ENCODE measurements at regions not wholly inside any gene's neighbourhood (a gene's known extent, or its start where the extent isn't known, plus 50 kb on each side); places are given as distances from the start of the nearest gene placed in this dataset.

DNA sequence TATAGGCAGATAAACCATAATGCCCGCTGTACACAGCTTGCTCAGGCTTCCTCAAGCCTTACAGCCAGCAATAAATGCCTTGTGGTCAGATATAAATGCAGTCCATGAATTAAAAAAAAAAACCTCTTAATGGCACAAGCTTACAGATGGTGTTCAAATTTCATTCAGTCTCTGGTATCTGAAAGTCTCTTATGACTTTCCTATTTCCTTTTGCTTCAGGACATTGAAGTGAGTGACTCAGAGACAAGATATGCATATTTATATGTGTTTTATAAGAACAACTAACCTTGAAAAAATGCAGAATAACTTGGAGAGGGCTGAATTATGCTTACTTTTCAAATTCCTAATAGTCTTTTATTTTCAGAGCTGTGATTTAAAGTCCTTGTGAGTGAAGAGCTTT lies 426.9 kb upstream of the MIS18BP1 start:
- H3K9ac ChIP-seq (ENCODE audit: low read length): no peak overlapping the region
- no peaks in the 10 kb centered on the region for H3K27me3 ChIP-seq (ENCODE audit: insufficient read depth, low read depth, low read length)
- H3F3A ChIP-seq (ENCODE audit: insufficient read depth, low read length, poor library complexity, severe bottlenecking): no peaks in the 10 kb centered on the region
- no peaks in the 10 kb centered on the region for H3K9me2 ChIP-seq (ENCODE audit: insufficient read depth, low read length)
- H3K4me3 ChIP-seq (ENCODE audit: low read length): no peak overlapping the region
- H3K9me3 ChIP-seq (ENCODE audit: low read length): no peaks in the 10 kb centered on the region
- no peak overlapping the region for H2AFZ ChIP-seq (ENCODE audit: low read depth, low read length)
- H3K27ac ChIP-seq (ENCODE audit: low read length): no peak overlapping the region
- TF ChIP-seq, protein P1, sequence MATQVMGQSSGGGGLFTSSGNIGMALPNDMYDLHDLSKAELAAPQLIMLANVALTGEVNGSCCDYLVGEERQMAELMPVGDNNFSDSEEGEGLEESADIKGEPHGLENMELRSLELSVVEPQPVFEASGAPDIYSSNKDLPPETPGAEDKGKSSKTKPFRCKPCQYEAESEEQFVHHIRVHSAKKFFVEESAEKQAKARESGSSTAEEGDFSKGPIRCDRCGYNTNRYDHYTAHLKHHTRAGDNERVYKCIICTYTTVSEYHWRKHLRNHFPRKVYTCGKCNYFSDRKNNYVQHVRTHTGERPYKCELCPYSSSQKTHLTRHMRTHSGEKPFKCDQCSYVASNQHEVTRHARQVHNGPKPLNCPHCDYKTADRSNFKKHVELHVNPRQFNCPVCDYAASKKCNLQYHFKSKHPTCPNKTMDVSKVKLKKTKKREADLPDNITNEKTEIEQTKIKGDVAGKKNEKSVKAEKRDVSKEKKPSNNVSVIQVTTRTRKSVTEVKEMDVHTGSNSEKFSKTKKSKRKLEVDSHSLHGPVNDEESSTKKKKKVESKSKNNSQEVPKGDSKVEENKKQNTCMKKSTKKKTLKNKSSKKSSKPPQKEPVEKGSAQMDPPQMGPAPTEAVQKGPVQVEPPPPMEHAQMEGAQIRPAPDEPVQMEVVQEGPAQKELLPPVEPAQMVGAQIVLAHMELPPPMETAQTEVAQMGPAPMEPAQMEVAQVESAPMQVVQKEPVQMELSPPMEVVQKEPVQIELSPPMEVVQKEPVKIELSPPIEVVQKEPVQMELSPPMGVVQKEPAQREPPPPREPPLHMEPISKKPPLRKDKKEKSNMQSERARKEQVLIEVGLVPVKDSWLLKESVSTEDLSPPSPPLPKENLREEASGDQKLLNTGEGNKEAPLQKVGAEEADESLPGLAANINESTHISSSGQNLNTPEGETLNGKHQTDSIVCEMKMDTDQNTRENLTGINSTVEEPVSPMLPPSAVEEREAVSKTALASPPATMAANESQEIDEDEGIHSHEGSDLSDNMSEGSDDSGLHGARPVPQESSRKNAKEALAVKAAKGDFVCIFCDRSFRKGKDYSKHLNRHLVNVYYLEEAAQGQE (IDR thresholded peaks at IDR 0.05; ENCODE audit: borderline replicate concordance): no peak
- TF ChIP-seq MXI1 (conservative IDR thresholded peaks at IDR 0.05; ENCODE audit: poor library complexity, severe bottlenecking) (no peak), TAF1 (IDR thresholded peaks at IDR 0.05; ENCODE audit: low read depth) (no peak), RAD21 (conservative IDR thresholded peaks at IDR 0.05) (no peak), SMC3 (conservative IDR thresholded peaks at IDR 0.05; ENCODE audit: poor library complexity) (no peak), EP300 (conservative IDR thresholded peaks at IDR 0.05; ENCODE audit: poor library complexity, severe bottlenecking) (no peak), EZH2 (IDR thresholded peaks at IDR 0.05; ENCODE audit: borderline replicate concordance, insufficient read depth, low read length, poor library complexity, severe bottlenecking) (no peak), POLR2AphosphoS5 (IDR thresholded peaks at IDR 0.05) (no peak)
- TF ChIP-seq, protein P2, sequence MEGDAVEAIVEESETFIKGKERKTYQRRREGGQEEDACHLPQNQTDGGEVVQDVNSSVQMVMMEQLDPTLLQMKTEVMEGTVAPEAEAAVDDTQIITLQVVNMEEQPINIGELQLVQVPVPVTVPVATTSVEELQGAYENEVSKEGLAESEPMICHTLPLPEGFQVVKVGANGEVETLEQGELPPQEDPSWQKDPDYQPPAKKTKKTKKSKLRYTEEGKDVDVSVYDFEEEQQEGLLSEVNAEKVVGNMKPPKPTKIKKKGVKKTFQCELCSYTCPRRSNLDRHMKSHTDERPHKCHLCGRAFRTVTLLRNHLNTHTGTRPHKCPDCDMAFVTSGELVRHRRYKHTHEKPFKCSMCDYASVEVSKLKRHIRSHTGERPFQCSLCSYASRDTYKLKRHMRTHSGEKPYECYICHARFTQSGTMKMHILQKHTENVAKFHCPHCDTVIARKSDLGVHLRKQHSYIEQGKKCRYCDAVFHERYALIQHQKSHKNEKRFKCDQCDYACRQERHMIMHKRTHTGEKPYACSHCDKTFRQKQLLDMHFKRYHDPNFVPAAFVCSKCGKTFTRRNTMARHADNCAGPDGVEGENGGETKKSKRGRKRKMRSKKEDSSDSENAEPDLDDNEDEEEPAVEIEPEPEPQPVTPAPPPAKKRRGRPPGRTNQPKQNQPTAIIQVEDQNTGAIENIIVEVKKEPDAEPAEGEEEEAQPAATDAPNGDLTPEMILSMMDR (IDR thresholded peaks at IDR 0.05; ENCODE audit: poor library complexity, severe bottlenecking): no peak
- no peaks in the 10 kb centered on the region for H3K36me3 ChIP-seq (ENCODE audit: insufficient read depth, low read length)
- H4K20me1 ChIP-seq (ENCODE audit: insufficient read depth): no peaks in the 10 kb centered on the region
- no peak overlapping the region for H3K4me2 ChIP-seq (ENCODE audit: low read length)
- H3K79me2 ChIP-seq (replicated peaks; ENCODE audit: insufficient read depth, low read length): no peaks in the 10 kb centered on the region

DNA sequence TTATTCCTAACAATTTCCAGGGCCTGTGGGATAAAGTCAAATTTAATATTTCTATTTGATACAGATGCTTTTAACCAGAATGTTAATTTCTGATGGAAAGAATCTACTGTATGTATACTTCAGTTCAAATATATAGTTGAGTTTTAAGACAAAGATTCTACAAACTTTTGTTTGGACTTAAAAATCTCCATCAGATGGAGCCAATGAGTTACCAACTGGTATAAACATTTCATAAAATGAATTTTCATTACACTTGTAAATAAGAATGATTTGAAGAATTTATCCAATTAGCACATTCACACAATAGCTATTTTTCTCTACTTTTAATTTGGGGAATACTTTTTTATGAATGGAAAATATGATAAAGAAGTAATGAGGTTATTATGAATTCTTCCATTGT lies 425.2 kb upstream of the MIS18BP1 start:
- H3K9ac ChIP-seq (ENCODE audit: low read length): no peak overlapping the region
- no peak overlapping the region for H3K4me3 ChIP-seq (ENCODE audit: low read length)
- H3K79me2 ChIP-seq (replicated peaks; ENCODE audit: insufficient read depth, low read length): no peaks in the 10 kb centered on the region
- no peak overlapping the region for H2AFZ ChIP-seq (ENCODE audit: low read depth, low read length)
- no peaks in the 10 kb centered on the region for H3K9me3 ChIP-seq (ENCODE audit: low read length)
- no peak overlapping the region for H3K27ac ChIP-seq (ENCODE audit: low read length)
- no peaks in the 10 kb centered on the region for H3K27me3 ChIP-seq (ENCODE audit: insufficient read depth, low read depth, low read length)
- no peak overlapping the region for H3K4me2 ChIP-seq (ENCODE audit: low read length)
- H4K20me1 ChIP-seq (ENCODE audit: insufficient read depth): no peaks in the 10 kb centered on the region
- TF ChIP-seq EP300 (conservative IDR thresholded peaks at IDR 0.05; ENCODE audit: poor library complexity, severe bottlenecking) (no peak), EZH2 (IDR thresholded peaks at IDR 0.05; ENCODE audit: borderline replicate concordance, insufficient read depth, low read length, poor library complexity, severe bottlenecking) (no peak), MXI1 (conservative IDR thresholded peaks at IDR 0.05; ENCODE audit: poor library complexity, severe bottlenecking) (no peak), SMC3 (conservative IDR thresholded peaks at IDR 0.05; ENCODE audit: poor library complexity) (no peak), TAF1 (IDR thresholded peaks at IDR 0.05; ENCODE audit: low read depth) (no peak), RAD21 (conservative IDR thresholded peaks at IDR 0.05) (no peak), POLR2AphosphoS5 (IDR thresholded peaks at IDR 0.05) (no peak)
- TF ChIP-seq, protein P1 (IDR thresholded peaks at IDR 0.05; ENCODE audit: borderline replicate concordance): no peak
- TF ChIP-seq, protein P2 (IDR thresholded peaks at IDR 0.05; ENCODE audit: poor library complexity, severe bottlenecking): no peak
- H3K36me3 ChIP-seq (ENCODE audit: insufficient read depth, low read length): no peaks in the 10 kb centered on the region
- H3F3A ChIP-seq (ENCODE audit: insufficient read depth, low read length, poor library complexity, severe bottlenecking): no peaks in the 10 kb centered on the region
- H3K9me2 ChIP-seq (ENCODE audit: insufficient read depth, low read length): no peaks in the 10 kb centered on the region

Measured in neural cell (in vitro differentiated cells).